C4-2B (cell line): ENCODE measurements at regions not wholly inside any gene's neighbourhood (a gene's known extent, or its start where the extent isn't known, plus 50 kb on each side); places are given as distances from the start of the nearest gene placed in this dataset.

ENCODE experiments used
- ZFX ChIP-seq: fragments of 450-650 bp; IDR thresholded peaks from 2 replicates; pipeline ENCODE4 v1.6.1; 2017
- TF ChIP-seq, protein P1 (sequence below): fragments of 450-650 bp; conservative IDR thresholded peaks from 2 replicates; pipeline ENCODE4 v1.5.1; 2017; ENCODE audit warnings: mild to moderate bottlenecking

- TF ChIP-seq, protein P1, sequence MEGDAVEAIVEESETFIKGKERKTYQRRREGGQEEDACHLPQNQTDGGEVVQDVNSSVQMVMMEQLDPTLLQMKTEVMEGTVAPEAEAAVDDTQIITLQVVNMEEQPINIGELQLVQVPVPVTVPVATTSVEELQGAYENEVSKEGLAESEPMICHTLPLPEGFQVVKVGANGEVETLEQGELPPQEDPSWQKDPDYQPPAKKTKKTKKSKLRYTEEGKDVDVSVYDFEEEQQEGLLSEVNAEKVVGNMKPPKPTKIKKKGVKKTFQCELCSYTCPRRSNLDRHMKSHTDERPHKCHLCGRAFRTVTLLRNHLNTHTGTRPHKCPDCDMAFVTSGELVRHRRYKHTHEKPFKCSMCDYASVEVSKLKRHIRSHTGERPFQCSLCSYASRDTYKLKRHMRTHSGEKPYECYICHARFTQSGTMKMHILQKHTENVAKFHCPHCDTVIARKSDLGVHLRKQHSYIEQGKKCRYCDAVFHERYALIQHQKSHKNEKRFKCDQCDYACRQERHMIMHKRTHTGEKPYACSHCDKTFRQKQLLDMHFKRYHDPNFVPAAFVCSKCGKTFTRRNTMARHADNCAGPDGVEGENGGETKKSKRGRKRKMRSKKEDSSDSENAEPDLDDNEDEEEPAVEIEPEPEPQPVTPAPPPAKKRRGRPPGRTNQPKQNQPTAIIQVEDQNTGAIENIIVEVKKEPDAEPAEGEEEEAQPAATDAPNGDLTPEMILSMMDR = no peak
- no peak for TF ChIP-seq ZFX
Measured at GRCh38 chr12:39007619-39008018, 102.2 kb upstream of the CPNE8 start.
